Left forelimb (tissue), 1 donor: ENCODE measurements at regions not wholly inside any gene's neighbourhood (a gene's known extent, or its start where the extent isn't known, plus 50 kb on each side); places are given as distances from the start of the nearest gene placed in this dataset.
A peak's percentile ranks its signal among the peaks of the same experiment; 100 is the strongest.

Experiments used
- DNase-seq: peaks from one replicate; pipeline ENCODE4 v3.0.0-alpha.2; 2018; ENCODE audit warnings: low spot score

DNA sequence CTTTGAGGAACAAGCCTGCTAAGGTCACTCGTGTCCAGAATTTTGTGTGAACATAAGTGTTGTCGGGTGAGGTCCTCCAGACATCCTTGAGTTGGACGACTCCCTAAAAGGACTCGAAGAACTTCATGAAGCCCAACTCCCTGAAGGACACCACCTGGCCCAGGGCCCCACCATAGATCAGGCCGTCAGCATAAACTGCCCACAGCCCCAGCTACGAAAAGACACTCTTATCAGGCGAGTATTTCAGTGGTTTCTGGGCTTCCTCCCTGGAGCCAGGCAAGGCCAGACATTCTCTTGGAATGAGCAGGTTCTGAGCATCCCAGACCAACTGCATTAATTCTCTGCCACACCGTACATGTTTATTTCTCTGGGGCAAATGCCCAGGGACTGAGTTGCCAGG, 170.1 kb downstream of the IGLL1 start:
- DNase-seq: no peak

DNA sequence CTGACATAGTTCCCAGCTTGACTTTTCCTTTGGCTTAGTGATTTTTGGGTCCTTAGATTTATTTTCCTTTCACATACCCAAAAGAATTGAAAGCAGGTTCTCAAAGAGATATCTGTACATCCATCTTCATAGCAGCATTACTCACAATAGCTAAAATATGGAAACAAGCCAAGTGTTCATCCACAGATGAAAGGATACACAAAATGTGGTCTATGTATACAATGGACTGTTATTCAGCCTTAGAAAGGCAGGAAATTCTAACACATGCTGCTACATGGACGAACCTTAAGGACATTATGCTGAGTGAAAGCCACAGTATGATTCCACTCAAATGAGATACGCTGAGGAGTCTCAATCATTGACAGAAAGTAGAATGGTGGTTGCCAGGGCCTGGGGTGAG, 171.8 kb downstream of the IGLL1 start:
- DNase-seq: no peak

DNA sequence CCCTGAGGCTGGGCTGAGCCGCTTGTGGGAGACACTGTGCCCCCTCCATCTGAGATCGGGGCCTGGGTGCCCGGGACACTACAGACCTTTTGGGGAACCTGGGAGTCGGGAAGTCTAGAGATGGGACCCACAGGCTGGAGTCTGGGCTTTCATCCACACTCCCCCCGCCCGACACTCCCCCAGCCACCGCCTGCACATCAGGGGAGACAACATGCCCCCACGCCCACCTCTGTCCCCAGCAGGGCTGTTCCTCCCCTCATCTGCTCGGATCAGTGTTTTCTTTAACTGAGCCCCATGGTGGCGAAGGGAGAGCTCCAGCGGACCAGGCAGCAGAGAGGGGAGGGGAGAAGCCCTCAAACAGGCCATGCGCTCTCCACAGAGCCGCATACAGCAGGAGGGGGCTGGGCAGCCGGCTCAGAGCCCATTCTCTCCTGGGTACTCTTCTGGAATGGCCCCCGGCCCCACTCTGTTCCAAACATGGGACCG, 174.7 kb downstream of the IGLL1 start:
- no peak for DNase-seq

DNA sequence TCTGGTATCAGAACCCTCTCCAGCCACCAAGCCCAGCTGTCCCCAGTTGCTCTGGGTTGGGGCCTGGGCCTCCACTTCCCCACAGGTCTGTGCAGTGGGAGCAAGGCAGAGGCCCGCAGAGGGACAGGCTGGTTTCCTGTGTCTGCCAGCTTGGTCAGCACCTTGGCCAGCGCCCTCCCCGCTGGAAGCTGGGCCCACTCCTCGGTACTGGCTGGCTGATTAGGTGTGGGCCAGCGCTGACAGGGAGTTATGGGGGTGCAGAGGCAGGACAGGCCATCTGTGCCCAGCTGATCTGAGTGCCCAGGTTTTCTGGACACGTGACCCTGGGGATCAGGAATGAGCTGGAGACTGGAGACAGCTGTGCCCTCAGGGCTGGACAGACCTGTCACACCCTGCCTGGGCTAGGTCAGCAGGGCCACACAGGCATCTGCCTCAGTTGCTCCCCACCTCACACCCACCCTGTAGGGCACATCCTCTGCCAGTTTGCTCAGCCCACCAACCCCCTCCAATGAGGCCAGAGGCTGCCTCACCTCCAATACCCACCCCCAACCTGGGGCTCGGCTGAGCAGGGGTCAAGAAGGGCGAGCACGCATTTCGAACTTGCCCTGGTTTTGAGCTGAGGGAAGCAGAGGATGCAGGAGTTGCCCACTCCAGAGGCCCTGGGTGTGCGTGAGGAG, 175.3 kb downstream of the IGLL1 start:
- DNase-seq: peak; percentile 78

DNA sequence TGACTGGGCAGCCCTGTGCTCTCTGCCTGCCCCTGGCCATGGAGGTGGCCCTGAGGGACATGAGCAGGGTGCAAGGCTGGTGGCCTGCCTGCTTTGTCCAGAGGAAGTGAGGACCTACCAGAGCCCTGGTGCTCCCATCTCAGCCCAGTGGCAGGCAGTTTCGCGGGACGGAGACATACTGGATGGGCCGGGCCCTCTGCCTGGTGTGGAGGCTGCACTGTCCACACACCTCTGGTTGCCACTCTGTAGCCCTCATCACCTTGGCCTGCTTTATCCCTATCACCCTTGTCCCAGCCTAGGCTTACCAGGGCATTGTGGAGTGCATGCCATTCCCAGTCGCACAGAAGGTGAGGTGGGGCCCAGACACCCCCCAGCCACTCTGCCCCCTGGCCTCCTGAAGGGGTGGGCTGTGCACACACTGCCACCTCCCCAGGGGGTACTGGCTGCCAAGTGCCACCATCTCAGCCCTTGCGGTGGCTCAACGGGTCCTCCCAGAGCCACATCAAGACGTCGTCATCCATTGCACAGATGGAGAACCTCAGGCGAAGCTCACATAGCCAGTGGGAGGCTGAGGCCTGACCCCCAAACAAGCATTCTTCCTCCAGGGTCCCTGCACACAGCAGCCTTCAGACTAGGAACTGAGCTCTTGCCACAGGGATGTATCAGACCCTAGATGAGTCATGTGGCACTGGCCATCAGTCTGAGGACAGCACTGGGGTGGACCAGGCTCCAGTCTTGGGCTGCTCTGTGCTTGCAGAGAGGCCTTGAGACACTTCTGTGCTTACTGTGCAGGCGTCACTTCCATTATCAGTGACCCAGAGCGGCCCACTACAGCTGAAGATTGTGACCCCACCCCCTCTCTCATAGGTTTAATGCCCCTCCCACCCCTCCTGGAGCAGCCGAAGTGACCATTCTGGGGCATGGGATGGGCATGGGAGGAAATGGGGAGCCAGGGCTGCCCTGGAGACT, 176.1 kb downstream of the IGLL1 start:
- DNase-seq: peak; percentile 53

DNA sequence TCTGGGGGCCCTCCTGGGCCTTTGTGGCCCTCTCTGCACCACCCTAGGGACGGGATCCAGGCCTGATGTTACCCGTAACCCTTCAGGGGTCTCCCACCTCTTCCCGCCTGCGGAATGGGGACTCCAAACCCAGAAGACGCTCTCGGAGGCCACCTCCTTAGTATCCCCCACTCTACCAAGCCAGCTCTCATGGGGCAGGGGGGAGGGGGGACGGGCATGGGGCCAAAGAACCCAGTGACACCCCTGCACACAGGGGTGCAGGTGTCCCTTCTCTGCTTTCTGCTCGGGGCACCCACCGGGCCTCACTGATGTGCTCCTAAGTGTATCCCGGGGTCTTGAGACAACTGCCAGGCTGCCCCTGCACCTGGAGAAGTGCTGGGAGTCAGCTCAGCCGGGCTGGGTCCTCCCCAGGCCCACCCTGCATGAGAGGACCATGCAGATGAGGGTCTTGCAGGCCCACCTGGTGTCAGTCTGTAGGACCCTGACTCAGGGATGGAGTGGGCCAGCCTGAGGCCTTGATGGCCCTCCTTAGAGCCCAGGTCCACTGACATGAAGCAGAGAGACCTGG, 176.9 kb downstream of the IGLL1 start:
- DNase-seq: peak; percentile 56

DNA sequence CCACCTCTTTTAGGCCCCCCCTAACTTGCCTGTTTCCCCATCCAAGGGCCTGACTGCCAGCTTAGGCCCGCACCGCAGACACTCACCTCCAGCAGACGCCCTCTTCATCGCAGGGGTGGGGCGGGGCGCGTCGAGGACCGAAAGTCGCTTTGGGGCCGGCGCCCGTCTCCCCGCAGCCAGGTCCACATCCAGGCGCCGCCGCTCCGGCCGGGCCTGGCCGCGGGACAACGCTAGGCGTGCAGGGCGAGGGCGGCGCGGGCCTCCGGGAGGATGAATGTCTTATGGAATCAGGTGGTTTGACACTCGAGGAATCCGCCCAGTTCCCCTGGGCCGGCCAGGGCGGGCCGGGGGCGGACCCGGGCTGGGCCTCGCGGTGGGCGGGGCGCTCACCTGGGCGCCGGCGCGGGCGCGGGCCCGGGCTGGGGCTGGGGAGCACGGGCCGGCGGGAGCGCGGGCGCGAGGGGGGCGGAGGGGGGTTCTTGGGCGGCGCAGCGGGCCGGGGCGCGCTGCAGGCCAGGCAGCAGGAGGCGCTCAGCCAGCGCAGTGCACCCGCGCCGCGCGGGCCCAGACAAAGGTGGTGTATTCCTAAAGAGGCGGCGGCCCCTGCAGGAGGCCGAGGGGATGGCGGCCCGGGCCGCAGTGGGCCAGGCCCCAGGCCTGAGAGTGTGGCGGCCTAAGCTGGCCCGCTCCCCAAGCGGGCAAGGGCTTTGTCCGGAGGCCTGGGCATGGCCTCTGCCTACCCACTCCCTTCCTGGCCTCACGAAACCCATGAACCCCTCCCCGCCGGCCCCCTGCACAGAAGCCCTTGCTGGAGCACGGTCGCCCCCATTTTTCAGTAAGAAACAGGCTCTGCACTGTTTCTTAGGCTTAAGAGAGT, 177.6 kb downstream of the IGLL1 start:
- DNase-seq: peak; percentile 70

DNA sequence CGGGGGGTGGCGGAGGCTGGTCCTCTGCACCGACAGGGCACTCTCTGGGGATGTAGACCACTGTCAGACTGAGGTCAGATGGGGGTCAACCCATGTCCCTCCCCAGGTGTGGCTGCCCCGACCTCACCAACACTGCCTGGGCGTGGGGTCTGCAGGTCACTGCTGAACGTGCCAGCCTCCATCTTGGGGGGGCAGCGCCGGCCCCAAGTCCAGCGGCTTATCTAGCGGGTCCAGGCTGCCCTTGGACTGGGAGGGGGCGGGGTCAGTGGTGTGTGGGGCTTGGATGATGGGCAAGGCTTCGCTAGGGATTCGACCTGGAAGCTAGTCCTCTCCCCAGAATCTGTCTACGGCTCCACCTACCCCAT, 178.2 kb downstream of the IGLL1 start:
- peak; percentile 53 for DNase-seq

DNA sequence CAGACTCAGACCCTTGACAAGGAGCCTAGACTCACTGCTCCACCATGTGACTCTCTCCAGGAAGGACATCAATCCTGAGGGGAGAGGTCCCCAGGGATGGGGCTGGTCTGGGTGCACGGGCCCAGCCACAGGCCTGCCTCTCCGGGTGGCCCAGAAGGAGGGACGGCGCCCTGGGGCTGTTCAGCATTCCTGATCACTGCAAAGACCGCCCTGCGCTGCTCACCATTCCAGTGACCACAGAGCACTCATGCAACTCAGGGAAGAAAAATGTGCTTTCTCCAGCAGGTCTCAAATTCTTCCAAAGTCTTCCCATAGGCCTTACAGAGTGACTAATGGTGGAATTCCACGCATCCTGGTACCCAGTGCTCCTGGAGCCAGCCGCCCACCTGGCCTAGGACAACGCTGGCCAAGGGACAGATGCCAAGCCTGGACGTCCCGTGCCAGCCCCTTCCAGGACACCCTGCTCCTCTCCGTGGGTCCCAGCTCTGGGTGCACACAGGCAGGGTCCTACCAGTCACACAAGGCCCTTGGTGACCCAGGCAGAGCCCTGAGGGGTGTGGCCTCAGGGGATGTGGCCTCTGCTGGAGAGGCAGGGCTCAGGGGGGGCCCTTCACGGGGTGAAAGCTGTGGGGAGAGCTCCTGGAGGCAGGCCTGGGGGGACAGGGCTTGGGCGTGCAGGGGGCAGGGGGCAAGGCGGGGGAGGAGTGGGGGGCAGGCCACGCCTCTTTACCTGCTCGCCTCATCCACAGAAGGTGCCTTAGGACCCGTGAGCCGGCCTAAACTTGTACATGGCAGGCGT, 178.8 kb downstream of the IGLL1 start:
- peak; percentile 51 for DNase-seq

DNA sequence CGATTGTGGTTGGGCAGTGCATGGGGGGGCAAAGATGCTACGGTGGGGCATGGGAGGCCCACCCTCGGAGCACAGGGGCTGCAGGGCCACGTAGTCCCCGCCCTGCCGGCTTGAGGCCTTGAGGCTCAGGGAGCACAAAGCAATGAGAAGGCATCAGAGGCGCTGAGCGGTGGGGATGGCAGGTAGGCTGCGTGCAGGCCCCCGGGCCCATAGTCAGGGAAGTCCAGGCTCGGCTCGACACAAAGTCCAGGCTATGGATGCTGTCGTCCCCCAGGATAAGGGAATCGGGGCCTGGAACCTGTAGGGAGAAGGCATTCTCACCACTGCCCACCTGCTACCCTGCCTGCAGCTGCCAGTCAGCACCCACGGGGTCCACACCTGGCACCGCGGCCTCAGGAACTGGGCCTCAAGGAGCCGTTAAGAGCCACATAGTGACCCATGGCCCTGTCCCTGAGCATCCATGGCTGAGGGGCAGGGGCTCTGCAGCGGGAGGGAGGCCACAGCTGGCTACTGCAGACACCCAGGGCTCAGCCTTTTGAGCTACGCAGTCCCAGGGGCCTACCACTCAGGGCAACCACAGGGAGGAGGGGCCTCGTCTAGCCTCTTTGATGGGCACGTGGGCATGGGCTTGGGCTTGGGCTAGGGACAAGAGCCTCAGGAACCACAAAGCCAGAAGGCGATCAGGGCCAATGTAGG, 179.7 kb downstream of the IGLL1 start:
- no peak for DNase-seq

DNA sequence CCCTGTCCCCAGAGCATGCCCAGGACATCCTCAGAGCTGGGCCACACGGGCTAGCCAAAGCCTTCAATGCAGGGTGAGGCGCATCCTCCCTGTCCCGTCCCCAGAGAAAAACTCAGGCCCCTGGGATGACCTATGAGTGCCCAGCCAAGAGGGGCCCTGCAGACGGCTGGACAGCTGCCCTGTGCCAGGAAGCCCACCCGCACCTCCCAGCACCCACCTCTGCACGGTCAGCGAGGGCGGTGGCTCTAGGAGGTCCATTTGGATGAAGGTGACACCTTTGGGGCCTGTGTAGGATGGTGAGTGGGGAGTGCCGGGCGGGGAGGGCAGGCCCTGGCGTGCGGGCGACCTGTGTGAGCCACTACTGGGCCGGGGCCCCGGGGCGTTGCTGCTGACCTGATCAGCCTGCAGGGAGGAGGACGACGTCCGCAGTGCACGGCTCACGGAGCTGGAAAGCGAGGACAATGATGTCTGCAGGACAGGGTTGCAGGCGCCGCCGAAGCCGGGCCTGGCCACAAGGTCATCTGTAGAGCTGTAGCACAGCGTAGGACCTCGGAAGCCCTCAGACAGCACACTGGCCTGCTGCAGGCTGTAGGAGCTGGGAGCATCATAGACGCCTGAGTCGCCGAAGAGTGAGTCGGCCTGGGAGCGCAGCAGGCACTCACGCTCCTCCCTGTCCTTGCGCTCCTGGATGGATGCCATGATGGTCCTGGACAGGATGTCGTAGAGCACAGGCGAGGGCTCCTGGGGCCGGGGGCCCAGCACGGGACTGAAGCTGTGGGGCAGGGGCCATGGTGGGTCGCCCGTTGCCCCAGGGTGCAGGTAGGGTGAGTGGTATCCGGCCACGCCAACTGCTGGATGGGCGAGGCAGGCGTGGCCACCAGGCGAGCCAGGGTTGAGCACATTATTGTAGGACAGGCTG, 180.5 kb downstream of the IGLL1 start:
- DNase-seq: peak; percentile 58

DNA sequence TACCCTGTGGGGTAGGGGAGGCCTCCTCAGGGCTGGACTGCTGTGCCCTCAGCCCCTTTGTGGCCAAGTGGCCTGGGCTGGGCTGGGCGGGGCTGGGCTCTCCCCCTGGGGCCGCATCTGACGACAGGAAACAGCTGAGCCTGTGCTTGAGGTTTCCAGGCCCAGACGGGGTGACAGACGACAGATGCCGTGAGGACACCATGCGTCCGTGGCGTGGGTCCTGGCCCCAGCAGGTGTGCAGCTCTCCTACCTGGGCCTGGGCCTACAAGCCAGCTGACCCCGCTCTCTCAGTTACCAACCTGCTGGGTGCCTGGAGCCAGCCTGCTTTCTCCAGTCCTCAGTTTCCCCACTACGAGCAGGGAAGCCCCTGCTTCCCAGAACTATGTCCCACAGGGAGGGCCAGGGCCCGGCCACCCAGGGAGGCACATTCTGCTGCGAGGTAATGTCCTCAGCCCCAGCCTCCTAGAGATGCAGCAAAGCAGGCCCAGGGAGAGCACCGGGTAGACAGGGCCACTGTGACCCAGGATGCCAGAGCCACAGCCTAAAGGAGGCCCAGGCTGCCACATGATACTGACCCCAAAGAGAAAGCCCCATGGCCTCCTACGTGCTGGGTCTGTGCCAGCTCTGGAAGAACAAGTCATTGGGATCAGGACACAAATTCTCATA, 181.3 kb downstream of the IGLL1 start:
- no peak for DNase-seq

DNA sequence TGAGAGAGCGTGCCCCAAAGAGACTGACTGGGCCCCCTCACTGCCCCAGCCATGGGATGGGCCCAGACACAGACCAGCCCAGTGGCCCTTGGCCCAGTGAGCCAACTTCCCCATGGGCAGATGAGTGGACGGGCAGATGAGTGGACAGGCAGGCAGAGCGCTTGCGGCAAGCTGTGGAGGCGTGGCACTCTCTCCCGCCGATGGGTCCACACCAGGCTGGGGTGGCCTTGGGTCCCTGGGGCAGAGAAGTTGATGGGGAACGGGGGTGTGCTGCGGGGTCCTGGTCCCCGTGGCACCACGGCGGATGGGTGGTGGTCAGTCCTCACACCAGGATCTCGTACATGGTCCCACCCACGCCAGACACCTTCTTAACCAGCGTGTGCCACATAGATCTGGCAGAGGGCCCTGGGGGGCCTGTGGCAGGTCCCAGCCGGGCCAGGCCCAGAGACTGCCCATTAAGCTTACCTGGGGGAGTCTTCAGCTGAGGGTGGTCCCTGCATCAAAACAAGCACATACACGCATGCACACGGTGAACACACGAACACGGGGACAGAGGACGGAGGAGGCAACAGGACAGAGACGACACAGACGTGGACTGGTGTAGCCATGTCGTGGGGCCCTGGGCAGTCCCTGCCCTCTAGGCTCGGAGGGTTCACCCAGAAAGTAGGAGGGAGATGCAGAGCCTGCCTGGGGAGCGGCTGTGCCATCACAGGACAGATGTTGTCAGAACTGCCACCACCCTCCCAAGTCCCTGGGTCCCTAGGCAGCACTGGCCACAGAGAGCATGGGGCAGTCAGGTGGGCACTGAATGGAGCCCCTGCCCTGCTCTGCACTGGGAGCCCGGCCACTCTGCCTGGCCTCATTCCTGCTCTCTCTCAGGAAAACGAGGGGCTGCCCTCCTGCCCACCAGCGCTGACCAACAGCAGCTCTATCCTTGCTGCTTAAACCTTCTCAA, 182.2 kb downstream of the IGLL1 start:
- DNase-seq: no peak

DNA sequence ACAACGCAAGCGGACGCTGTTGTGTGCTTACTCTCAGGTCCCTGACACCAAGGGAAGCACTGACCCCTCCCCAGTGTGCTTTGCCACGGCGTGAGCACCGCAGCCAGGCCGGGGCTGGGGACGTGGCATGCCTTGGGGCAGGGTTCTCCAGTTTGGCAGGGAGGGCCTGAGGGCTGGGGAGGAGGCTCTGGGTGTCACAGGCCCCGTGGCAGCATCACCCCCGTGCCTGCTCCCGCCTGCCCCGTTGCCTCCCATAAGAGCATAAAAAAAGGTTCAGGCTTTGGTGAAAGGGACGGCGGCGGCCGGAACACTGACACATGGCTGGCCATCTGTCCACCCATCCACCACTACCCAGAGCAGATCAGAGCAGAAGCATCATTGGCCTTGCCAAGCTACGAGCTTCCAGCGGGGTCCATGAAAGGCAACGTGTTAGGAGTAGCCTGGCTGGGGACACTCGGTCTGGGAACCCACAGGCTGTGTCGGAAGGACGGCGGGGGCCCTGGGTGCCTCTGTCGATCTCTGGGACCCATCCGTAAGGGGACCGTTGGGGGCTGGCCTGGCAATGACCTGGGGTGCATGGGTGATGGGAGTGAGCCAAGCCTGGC, 183.0 kb downstream of the IGLL1 start:
- peak; percentile 53 for DNase-seq

DNA sequence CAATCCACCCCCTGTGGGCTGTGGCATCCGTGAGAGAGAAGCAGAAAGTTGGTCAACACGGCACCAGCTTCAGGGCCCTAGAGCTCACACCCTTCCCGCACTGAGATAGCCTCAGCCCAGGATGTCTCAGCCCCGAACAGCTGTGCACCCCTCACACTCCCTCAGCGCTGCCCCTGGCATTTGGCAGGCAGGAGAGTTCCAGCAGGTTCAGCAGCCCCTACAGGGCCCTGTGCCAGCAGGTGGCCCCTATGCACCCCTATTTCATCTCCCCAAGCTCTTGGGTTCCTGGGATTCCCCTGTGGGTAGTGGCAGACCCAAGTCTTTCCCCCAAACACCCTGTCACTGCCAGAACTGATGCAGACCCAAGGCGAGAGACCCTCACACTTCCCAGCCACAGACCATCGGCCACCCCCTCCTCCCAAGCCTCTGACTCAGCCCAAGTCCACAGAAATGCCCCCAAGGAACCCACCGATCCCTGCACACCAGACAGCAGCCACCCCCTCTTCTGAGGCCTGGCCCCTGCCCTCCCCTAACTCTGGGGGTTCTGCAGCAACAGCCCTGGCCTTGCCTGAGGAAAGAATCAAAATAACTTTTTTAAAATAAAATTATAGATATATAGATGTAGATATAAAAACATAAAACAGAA, 183.6 kb downstream of the IGLL1 start:
- no peak for DNase-seq

DNA sequence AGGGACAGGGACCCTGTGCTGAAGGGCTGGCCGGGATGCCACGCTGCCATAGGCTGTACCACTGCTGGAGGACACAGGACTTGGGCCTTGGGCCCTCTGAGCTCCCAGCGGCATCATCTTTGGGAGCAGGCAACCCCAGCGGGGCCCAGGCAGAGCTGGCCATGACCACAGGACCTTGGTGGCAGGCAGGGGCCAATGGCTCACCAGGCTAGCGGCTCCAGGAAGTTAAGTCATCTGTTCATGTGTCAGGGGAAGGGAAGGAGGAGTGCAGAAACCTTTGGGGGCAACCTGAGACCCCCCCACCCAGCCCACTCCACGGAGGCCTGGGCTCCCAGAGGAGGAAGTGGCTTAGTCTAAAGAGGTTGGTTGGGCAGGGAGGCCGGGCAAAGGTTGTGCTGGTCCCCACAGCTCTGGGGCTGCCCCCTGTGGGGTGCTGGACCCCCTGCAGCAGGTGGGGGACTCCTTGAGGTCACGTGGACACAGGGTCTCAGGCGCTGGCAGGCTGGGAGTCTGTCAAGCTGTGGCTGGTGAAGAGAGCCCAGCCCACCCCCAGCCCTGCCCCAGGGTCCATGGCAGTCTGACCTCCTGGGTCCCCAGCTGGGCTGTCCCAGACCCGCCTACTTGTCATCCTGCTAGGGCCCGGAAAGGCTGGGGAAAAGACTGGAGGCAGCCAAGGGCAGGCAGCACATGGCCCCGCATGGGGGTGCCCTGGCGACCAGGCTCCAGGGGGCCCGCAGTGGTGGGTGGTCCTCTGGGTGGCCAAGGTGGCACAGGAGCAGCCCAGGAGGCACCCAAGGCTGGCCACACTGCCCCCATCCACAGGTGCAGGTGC, 184.3 kb downstream of the IGLL1 start:
- peak; percentile 50 for DNase-seq
